Neural progenitor cell (in vitro differentiated cells): ENCODE measurements at regions not wholly inside any gene's neighbourhood (a gene's known extent, or its start where the extent isn't known, plus 50 kb on each side); places are given as distances from the start of the nearest gene placed in this dataset.

Experiments
- DNase-seq: peaks from one replicate; pipeline ENCODE4 v3.0.0-alpha.2; 2016; ENCODE audit warnings: low spot score
- H2AFZ ChIP-seq: fragments of 200-600 bp; sonication (generic); replicated peaks from 2 replicates; pipeline ENCODE4 v1.6.1; 2016; ENCODE audit warnings: antibody characterized with exemption
- H3F3A ChIP-seq: fragments of 200-600 bp; sonication (generic); 2 replicates; pipeline ENCODE4 v1.6.1; 2016; ENCODE audit warnings: antibody characterized with exemption, low read depth
- H3K27ac ChIP-seq: fragments of 200-600 bp; sonication (generic); 2 replicates; pipeline ENCODE4 v1.5.1; 2016; ENCODE audit warnings: mild to moderate bottlenecking
- H3K27me3 ChIP-seq: fragments of 200-600 bp; sonication (generic); 2 replicates; pipeline ENCODE4 v1.6.1; 2016; ENCODE audit warnings: mild to moderate bottlenecking, moderate library complexity
- H3K36me3 ChIP-seq: fragments of 200-600 bp; sonication (generic); 2 replicates; pipeline ENCODE4 v1.5.1; 2016
- H3K4me1 ChIP-seq: fragments of 200-600 bp; sonication (generic); 2 replicates; pipeline ENCODE4 v1.6.1; 2016; ENCODE audit warnings: mixed run types
- H3K4me2 ChIP-seq: fragments of 200-600 bp; sonication (generic); 2 replicates; pipeline ENCODE4 v1.6.1; 2016
- H3K4me3 ChIP-seq: fragments of 200-600 bp; sonication (generic); 2 replicates; pipeline ENCODE4 v1.5.1; 2016
- H3K79me2 ChIP-seq: fragments of 200-600 bp; sonication (generic); 2 replicates; pipeline ENCODE4 v1.6.1; 2016; ENCODE audit warnings: low read depth
- H3K9ac ChIP-seq: fragments of 200-600 bp; sonication (generic); 2 replicates; pipeline ENCODE4 v1.6.1; 2016
- H3K9me3 ChIP-seq: fragments of 200-600 bp; sonication (generic); 2 replicates; pipeline ENCODE4 v1.5.1; 2016; ENCODE audit warnings: low read depth
- H4K20me1 ChIP-seq: fragments of 200-600 bp; sonication (generic); 2 replicates; pipeline ENCODE4 v1.6.1; 2016; ENCODE audit warnings: low read depth
- H3K27ac Mint-ChIP-seq: 3 replicates; pipeline ENCODE4 v1.8.0; 2021; ENCODE audit warnings: mixed read lengths
- H3K27me3 Mint-ChIP-seq: 2 replicates; pipeline ENCODE4 v1.8.0; 2022; ENCODE audit warnings: low read depth, mild to moderate bottlenecking, inconsistent platforms, moderate library complexity, mixed read lengths; ENCODE audit not compliant: insufficient read depth
- H3K36me3 Mint-ChIP-seq: 3 replicates; pipeline ENCODE4 v1.8.0; 2021; ENCODE audit warnings: mixed read lengths
- H3K4me1 Mint-ChIP-seq: 3 replicates; pipeline ENCODE4 v1.8.0; 2021; ENCODE audit warnings: mixed read lengths
- H3K4me3 Mint-ChIP-seq: 3 replicates; pipeline ENCODE4 v1.8.0; 2021; ENCODE audit warnings: mild to moderate bottlenecking, moderate library complexity, mixed read lengths
- H3K9me3 Mint-ChIP-seq: 3 replicates; pipeline ENCODE4 v1.8.0; 2020; ENCODE audit warnings: mixed read lengths
- EZH2 ChIP-seq: fragments of 200-600 bp; sonication (generic); IDR thresholded peaks from 2 replicates; pipeline ENCODE4 v1.6.1; 2017; ENCODE audit warnings: antibody characterized with exemption, mild to moderate bottlenecking, moderate library complexity
- EZH2phosphoT487 ChIP-seq: fragments of 200-600 bp; sonication (generic); IDR thresholded peaks from 2 replicates; pipeline ENCODE4 v1.6.1; 2017; ENCODE audit warnings: antibody characterized with exemption
- TF ChIP-seq, protein P1 (sequence below): fragments of 200-600 bp; sonication (generic); IDR thresholded peaks from 2 replicates; pipeline ENCODE4 v1.5.1; 2017; ENCODE audit warnings: antibody characterized with exemption, mild to moderate bottlenecking

GRCh38 chr18:34075963-34076860 is 148.5 kb downstream of the NOL4 start:
- TF ChIP-seq EZH2 (no peak), EZH2phosphoT487 (no peak)
- TF ChIP-seq, protein P1, sequence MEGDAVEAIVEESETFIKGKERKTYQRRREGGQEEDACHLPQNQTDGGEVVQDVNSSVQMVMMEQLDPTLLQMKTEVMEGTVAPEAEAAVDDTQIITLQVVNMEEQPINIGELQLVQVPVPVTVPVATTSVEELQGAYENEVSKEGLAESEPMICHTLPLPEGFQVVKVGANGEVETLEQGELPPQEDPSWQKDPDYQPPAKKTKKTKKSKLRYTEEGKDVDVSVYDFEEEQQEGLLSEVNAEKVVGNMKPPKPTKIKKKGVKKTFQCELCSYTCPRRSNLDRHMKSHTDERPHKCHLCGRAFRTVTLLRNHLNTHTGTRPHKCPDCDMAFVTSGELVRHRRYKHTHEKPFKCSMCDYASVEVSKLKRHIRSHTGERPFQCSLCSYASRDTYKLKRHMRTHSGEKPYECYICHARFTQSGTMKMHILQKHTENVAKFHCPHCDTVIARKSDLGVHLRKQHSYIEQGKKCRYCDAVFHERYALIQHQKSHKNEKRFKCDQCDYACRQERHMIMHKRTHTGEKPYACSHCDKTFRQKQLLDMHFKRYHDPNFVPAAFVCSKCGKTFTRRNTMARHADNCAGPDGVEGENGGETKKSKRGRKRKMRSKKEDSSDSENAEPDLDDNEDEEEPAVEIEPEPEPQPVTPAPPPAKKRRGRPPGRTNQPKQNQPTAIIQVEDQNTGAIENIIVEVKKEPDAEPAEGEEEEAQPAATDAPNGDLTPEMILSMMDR, result no peak
- H4K20me1 ChIP-seq, result no peaks in the 10 kb centered on the region
- Mint-ChIP-seq H3K4me3 (no peak overlapping the region), H3K27me3 (no peaks in the 10 kb centered on the region), H3K27ac (no peak overlapping the region), H3K9me3 (no peaks in the 10 kb centered on the region), H3K36me3 (no peaks in the 10 kb centered on the region), H3K4me1 (no peaks in the 10 kb centered on the region)
- no peak for DNase-seq
- no peaks in the 10 kb centered on the region for H3K9me3 ChIP-seq
- H3K27me3 ChIP-seq, result no peaks in the 10 kb centered on the region
- no peak overlapping the region for H3K9ac ChIP-seq
- H3K79me2 ChIP-seq, result no peaks in the 10 kb centered on the region
- no peaks in the 10 kb centered on the region for H3K36me3 ChIP-seq
- no peak overlapping the region for H3K4me2 ChIP-seq
- no peaks in the 10 kb centered on the region for H3K4me1 ChIP-seq
- H2AFZ ChIP-seq, result no peak overlapping the region
- H3K27ac ChIP-seq, result no peak overlapping the region
- no peaks in the 10 kb centered on the region for H3F3A ChIP-seq
- no peak overlapping the region for H3K4me3 ChIP-seq

- Mint-ChIP-seq H3K27ac (no peak overlapping the region), H3K4me3 (no peak overlapping the region), H3K4me1 (no peaks in the 10 kb centered on the region), H3K9me3 (peaks cover 6% of the 10 kb centered on the region), H3K36me3 (no peaks in the 10 kb centered on the region), H3K27me3 (no peaks in the 10 kb centered on the region)
- Histone ChIP-seq H3K4me2 (no peak overlapping the region), H3K4me3 (no peak overlapping the region), H3F3A (no peaks in the 10 kb centered on the region), H3K9ac (no peak overlapping the region), H3K79me2 (no peaks in the 10 kb centered on the region), H2AFZ (no peak overlapping the region), H3K4me1 (no peaks in the 10 kb centered on the region), H3K9me3 (no peaks in the 10 kb centered on the region), H3K36me3 (no peaks in the 10 kb centered on the region), H4K20me1 (no peaks in the 10 kb centered on the region), H3K27me3 (no peaks in the 10 kb centered on the region), H3K27ac (no peak overlapping the region)
- TF ChIP-seq EZH2 (no peak), EZH2phosphoT487 (no peak)
- TF ChIP-seq, protein P1, result no peak
- DNase-seq, result no peak
Observed at GRCh38 chr18:34061226-34061625, 163.5 kb downstream of the NOL4 start.

DNA sequence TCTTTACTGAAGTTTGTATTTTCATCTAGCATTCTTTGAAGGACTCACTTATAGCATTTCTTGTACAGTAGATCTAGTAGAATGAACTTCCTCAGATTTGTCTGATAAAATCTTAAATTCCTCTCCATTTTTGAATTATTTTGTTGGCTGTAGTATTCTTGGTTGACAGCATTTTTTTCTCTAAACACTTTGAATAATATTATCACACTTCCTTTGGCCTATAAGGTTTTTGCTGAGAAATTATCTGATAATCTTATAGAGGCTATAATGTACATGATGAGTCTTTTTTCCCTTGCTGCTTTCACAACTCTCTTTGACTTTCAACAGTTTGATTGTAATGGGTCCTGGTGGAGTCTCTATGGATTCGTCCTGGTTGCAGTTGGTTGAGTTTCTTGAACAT is 169.5 kb downstream of the NOL4 start:
- Histone ChIP-seq H3F3A (no peaks in the 10 kb centered on the region), H3K4me1 (no peaks in the 10 kb centered on the region), H3K27me3 (no peaks in the 10 kb centered on the region), H2AFZ (no peak overlapping the region), H3K79me2 (no peaks in the 10 kb centered on the region), H3K36me3 (peaks cover 5% of the 10 kb centered on the region), H4K20me1 (no peaks in the 10 kb centered on the region), H3K27ac (no peak overlapping the region), H3K9ac (no peak overlapping the region), H3K4me3 (no peak overlapping the region), H3K4me2 (no peak overlapping the region), H3K9me3 (peaks cover 5% of the 10 kb centered on the region)
- no peaks in the 10 kb centered on the region for H3K36me3 Mint-ChIP-seq
- TF ChIP-seq EZH2, result no peak
- TF ChIP-seq, protein P1, result no peak
- TF ChIP-seq EZH2phosphoT487, result no peak
- no peak for DNase-seq
- H3K27ac Mint-ChIP-seq, result no peak overlapping the region
- no peak overlapping the region for H3K4me3 Mint-ChIP-seq
- H3K27me3 Mint-ChIP-seq, result no peaks in the 10 kb centered on the region
- no peaks in the 10 kb centered on the region for H3K4me1 Mint-ChIP-seq
- peaks cover 16% of the 10 kb centered on the region for H3K9me3 Mint-ChIP-seq
